Body of pancreas (tissue), 4 donors: ENCODE measurements at regions not wholly inside any gene's neighbourhood (a gene's known extent, or its start where the extent isn't known, plus 50 kb on each side); places are given as distances from the start of the nearest gene placed in this dataset.
"Not testable (repeated sequence)": the region's sequence is repeated elsewhere in the genome, so short reads cannot be mapped to it uniquely, and the experiment has no call there.

Source experiments
- ATAC-seq: fragments of 150-250 bp; one replicate; pipeline ENCODE4 v1.9.1; 2016
- DNase-seq, 4 donors: peaks; one replicate each; pipeline ENCODE4 v3.0.0-alpha.2; 2019
- H3K27ac ChIP-seq, 4 donors: fragments of 200-600 bp; sonication (generic); 1 replicate in 3 of 4; 2 replicates in 1 of 4; pipeline versions ENCODE4 v1.5.1 to v1.6.1; 2016 to 2019; ENCODE audit warnings: mild to moderate bottlenecking in 1 of 4, mixed read lengths in 1 of 4, moderate library complexity in 1 of 4
- H3K27me3 ChIP-seq, 2 donors: fragments of 200-600 bp; sonication (generic); one replicate each; pipeline ENCODE4 v1.6.0; 2016; ENCODE audit warnings: mild to moderate bottlenecking in 1 of 2
- H3K36me3 ChIP-seq, 2 donors: fragments of 200-600 bp; sonication (generic); replicated peaks in 1 of 2; 2 replicates each; pipeline ENCODE4 v1.5.1; 2016; ENCODE audit warnings: low read depth in 2 of 2; ENCODE audit not compliant: insufficient read depth in 1 of 2
- H3K4me1 ChIP-seq: fragments of 200-600 bp; sonication (generic); one replicate; pipeline ENCODE4 v1.6.0; 2016
- H3K4me3 ChIP-seq, 2 donors: fragments of 200-600 bp; sonication (generic); 1 replicate in 1 of 2; 2 replicates in 1 of 2; pipeline ENCODE4 v1.5.1; 2016 to 2019
- H3K9me3 ChIP-seq, 3 donors: fragments of 200-600 bp; sonication (generic); 1 replicate in 2 of 3; 2 replicates in 1 of 3; pipeline ENCODE4 v1.5.1; 2016
- POLR2A ChIP-seq, 3 donors: fragments of 450-650 bp; IDR thresholded peaks; one replicate each; pipeline ENCODE4 v1.6.1; 2016; ENCODE audit warnings: antibody characterized with exemption in 3 of 3, mild to moderate bottlenecking in 2 of 3
- WGBS, 2 donors: methylation state at CpG; one replicate each; pipeline ENCODE4 v1.1.5; 2017; 5-methylcytosine and 5-hydroxymethylcytosine counted together
- intact Hi-C: fragments of 100-400 bp; cut with DNase I; formaldehyde crosslinking; loops from one replicate; pipeline ENCODE4 v1.15.1; 2023
- TF ChIP-seq, protein P1 (sequence below), 7 experiments: fragments of 450-650 bp in 4 of 7; fragments of 200-600 bp in 3 of 7; sonication (generic) in 3 of 7; IDR thresholded peaks; one replicate each; pipeline ENCODE4 v1.5.1; 2016 to 2019; ENCODE audit warnings: antibody characterized with exemption in 7 of 7

DNA sequence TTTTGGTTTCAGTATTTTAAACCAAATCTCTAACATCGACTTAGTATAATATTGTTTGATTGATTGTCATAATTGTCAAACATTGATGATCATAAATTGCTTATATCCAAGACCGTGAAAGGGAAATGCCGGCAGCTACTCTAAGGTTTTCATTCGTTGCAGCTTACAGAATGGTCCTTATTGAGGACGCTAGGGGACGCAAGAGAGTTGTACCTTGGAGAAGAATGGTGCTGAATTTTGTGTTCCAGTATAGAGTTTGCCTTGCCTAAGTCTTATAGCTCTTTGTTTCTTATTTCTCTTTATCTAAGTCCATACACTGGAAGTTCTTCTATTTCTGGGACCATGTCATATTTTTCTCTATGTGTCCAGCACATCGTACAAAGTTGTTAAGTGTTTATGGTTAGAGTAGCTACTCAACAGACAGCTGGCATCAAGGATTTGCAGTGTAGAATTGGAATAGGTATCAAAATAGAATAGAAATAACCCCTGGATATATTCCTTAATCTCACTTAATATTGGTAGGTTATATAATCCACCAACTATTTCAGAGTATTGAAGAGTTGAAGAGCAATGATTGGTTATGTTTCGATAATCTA is 67.4 kb upstream of the GPR39 start:
- TF ChIP-seq, protein P1, sequence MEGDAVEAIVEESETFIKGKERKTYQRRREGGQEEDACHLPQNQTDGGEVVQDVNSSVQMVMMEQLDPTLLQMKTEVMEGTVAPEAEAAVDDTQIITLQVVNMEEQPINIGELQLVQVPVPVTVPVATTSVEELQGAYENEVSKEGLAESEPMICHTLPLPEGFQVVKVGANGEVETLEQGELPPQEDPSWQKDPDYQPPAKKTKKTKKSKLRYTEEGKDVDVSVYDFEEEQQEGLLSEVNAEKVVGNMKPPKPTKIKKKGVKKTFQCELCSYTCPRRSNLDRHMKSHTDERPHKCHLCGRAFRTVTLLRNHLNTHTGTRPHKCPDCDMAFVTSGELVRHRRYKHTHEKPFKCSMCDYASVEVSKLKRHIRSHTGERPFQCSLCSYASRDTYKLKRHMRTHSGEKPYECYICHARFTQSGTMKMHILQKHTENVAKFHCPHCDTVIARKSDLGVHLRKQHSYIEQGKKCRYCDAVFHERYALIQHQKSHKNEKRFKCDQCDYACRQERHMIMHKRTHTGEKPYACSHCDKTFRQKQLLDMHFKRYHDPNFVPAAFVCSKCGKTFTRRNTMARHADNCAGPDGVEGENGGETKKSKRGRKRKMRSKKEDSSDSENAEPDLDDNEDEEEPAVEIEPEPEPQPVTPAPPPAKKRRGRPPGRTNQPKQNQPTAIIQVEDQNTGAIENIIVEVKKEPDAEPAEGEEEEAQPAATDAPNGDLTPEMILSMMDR (IDR thresholded peaks at IDR 0.05): peak; percentile 56 to 89 (median 86)
- DNase-seq: peak; percentile 62 to 78 (median 70)
- H3K36me3 ChIP-seq, intact Hi-C loops, H3K4me3 ChIP-seq, H3K4me1 ChIP-seq, H3K27me3 ChIP-seq, H3K9me3 ChIP-seq, H3K27ac ChIP-seq: not testable (repeated sequence)
- 16 to 17% methylated on average over 8 of the region's 8 CpGs for WGBS, 2 donors
- peak; percentile 25 for ATAC-seq

DNA sequence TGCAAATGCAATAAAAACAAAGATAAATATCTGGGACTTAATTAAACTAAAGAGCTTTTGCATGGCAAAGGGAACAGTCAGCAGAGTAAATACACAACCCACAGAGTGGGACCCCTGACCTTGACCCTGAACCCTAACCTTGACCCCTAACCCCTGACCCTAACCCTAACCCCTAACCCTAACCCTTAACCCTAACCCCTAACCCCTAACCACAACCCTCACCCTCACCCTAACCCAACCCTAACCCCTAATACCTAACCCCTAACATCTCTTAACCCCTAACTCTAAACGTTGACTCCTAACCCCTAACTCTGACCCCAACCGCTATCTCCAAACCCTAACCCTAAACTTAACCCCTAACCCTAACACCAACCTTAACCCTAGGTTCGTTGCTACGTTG is 64.9 kb upstream of the GPR39 start:
- ATAC-seq, H3K36me3 ChIP-seq, H3K27me3 ChIP-seq, H3K27ac ChIP-seq, H3K9me3 ChIP-seq, DNase-seq, intact Hi-C loops, H3K4me1 ChIP-seq, H3K4me3 ChIP-seq: not testable (repeated sequence)
- 54 to 65% methylated on average over 4 of the region's 4 CpGs for WGBS, 2 donors

DNA sequence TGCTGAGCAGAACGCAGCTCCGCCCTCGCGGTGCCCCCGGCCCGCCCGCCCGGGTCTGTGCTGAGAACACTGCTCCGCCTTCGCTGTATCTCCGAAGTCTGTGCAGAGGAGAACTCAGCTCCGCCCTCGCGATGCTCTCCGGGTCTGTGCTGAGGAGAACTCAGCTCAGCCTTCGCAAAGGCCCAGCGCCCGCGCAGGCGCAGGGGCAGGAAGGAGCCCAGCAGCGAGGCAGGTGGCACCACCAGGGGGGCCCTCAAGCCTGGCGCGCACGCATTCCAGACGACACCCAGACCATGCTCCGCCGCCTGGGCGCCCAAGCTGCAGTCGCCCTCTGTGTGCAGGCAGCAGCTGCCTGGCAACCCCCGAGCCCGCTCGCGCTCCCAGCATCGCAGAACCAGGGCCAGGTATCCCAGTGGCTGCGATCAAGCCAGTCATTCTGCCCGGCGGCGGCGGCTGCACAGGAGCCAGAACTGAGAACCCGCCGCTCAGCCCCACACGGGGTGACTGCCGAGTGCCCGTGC is 64.1 kb upstream of the GPR39 start:
- H3K27me3 ChIP-seq, intact Hi-C loops, H3K9me3 ChIP-seq, H3K36me3 ChIP-seq, H3K4me1 ChIP-seq: not testable (repeated sequence)
- Histone ChIP-seq H3K27ac (peak overlapping the region in 3 of 4 donors; percentile 56 to 64 (median 59)), H3K4me3 (peak overlapping the region in 1 of 2 donors; percentile 20)
- ATAC-seq (peak; percentile 95), DNase-seq (peak; percentile 66 to 85 (median 74))
- WGBS, 2 donors: 0 to 4% methylated on average over 8 to 43 of the region's 44 CpGs
- peak in 1 of 3 donors; percentile 29 for TF ChIP-seq POLR2A (IDR thresholded peaks at IDR 0.05)
- TF ChIP-seq, protein P1 (IDR thresholded peaks at IDR 0.05): peak in 2 of 7 experiments; percentile 22 to 23

DNA sequence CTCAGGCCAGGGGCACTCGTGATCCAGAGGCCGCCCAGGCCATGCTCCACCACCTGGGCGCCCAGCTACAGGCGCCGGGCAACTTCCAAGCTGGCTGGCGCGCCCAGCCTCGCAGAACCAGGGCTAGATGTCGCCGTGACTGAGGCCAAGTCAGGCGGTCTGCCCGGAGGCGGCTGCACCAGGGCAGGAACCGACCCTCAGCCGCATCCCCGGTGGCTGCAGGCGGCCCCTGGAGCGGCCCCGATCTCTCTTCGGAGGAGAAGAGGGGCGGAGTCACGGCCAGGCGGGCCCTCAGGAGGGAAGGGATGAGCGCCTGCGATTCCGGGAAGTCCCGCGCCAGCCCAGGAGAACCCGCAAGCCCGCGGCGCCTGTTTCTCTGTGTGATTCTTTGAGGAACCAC is 63.2 kb upstream of the GPR39 start:
- peak; percentile 42 to 64 (median 50) for DNase-seq
- H3K4me3 ChIP-seq: peak overlapping the region; percentile 7 to 25

DNA sequence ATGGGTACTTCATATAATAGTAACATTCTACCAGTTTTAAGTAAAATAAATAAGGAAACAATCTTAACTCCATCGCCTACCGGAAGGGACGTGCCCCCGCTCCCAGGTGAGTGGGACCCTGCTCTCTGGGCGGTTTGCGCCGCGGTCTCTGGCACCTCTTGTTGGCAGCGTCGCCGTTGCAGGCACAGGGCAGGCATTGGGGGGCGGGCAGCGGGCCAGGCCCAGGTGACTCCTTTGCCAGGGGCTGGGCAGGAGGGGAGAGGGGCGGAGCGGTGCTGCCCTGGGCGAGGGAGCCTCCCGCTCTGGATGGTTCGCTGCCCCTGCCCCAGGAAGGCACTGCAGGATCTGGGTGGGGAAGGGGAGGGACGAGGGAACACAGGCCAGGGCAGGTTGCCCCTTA is 55.6 kb upstream of the GPR39 start:
- H3K27ac ChIP-seq, H3K4me1 ChIP-seq, H3K4me3 ChIP-seq, H3K9me3 ChIP-seq, ATAC-seq, intact Hi-C loops, H3K27me3 ChIP-seq, H3K36me3 ChIP-seq: not testable (repeated sequence)
- 74 to 75% methylated on average over 18 to 19 of the region's 19 CpGs for WGBS, 2 donors
- DNase-seq: peak in 1 of 4 donors; percentile 11

More for the DNA sequence above, 63.2 kb upstream of the GPR39 start:
- ATAC-seq, intact Hi-C loops, H3K36me3 ChIP-seq, H3K27me3 ChIP-seq, H3K9me3 ChIP-seq, H3K4me1 ChIP-seq: not testable (repeated sequence)
- 0% methylated on average over 9 to 20 of the region's 32 CpGs for WGBS, 2 donors
- H3K27ac ChIP-seq: peak overlapping the region in 3 of 4 donors; percentile 56 to 64 (median 56)
- TF ChIP-seq POLR2A (IDR thresholded peaks at IDR 0.05): peak in 1 of 3 donors; percentile 13

DNA sequence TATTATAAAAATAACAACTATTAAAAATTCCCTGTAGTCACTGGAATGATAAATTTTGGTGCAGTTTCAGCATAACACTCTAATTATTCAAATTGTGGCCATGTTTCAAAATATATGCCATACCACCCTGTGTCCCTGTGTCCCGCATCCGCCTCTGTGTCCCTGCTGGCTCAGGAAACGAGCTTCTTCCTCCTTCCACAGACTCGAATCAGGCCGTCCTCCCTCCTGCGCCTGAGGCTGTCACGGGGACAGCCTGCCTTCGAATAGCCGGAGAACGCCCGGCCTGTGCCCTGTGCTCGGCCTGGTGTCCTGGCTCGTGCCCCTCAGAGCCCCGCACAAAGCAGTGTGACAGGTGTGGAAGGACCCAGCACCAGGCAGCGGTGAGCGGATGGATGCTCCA is 55.1 kb upstream of the GPR39 start:
- ATAC-seq, H3K9me3 ChIP-seq, DNase-seq, H3K36me3 ChIP-seq, intact Hi-C loops, H3K27me3 ChIP-seq, H3K27ac ChIP-seq, H3K4me3 ChIP-seq, H3K4me1 ChIP-seq: not testable (repeated sequence)
- no CpG with 5 or more reads among the region's 16 CpGs for WGBS, 2 donors

DNA sequence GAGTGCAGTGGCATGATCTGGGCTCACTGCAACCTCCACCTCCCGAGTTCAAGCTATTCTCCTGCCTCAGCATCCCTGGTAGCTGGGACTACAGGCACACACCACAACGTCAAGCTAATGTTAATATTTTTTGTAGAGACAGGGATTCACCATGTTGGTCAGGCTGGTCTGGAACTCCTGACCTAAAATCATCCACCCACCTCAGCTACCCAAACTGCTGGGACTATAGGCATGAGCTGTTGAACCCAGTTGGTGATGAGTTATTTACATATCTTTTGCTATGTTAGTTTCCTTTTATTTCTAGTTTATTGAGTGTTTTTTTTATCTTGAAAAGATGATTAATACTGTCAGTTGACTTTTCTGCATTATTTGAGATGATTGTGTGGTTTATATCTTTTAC is 53.3 kb upstream of the GPR39 start:
- DNase-seq, H3K9me3 ChIP-seq, ATAC-seq, H3K4me1 ChIP-seq, H3K27ac ChIP-seq, H3K4me3 ChIP-seq, H3K27me3 ChIP-seq, H3K36me3 ChIP-seq, intact Hi-C loops: not testable (repeated sequence)
- WGBS, 2 donors: 60 to 66% methylated on average over 2 of the region's 2 CpGs

DNA sequence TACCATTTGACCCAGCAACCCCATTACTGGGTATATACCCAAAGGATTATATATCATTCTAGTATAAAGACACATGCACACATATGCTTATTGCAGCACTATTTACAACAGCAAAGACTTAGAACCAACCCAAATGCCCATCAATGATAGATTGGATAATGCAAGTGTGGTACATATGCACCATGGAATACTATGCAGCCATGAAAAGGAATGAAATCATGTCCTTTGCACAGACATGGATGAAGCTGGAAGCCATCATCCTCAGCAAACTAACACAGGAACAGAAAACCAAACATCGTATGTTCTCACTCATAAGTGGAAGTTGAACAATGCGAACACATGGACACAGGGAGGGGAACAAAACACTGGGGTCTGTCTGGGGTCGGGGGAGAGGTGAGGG is 50.6 kb upstream of the GPR39 start:
- H3K27ac ChIP-seq, H3K27me3 ChIP-seq, intact Hi-C loops, H3K9me3 ChIP-seq, H3K4me1 ChIP-seq, H3K36me3 ChIP-seq, DNase-seq, H3K4me3 ChIP-seq, ATAC-seq: not testable (repeated sequence)
- WGBS, 2 donors: 43 to 78% methylated on average over 2 to 3 of the region's 3 CpGs
